ENCODE measurements at regions not wholly inside any gene's neighbourhood (a gene's known extent, or its start where the extent isn't known, plus 50 kb on each side); places are given as distances from the start of the nearest gene placed in this dataset.

DNA sequence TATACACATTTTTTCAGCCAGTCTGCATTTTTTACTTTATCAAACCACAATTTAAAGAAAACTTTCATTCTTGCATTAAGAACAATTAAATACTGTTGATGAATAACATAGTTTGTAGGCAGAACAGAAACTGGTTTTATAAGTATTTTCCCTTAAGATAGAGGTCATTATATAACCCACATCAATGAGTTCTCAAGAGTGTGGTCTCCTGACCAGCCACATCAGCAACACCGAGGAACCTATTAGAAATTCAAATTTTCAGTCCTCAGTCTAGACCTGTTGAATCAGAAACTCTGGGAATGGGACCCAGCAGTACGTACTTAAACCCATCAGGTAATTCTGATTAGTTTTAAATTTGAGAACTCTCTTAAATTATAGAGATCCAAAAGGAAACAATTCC is 299.6 kb upstream of the ARSJ start:
- DNase-seq = no peak
- Histone ChIP-seq H3K4me1 (ENCODE audit: control insufficient read depth, insufficient read depth, low read length, poor library complexity, severe bottlenecking) (no peaks in the 10 kb centered on the region), H3K4me3 (ENCODE audit: insufficient read depth, low read depth, low read length, poor library complexity, severe bottlenecking) (no peak overlapping the region)

GRCh38 chr4:114279711-114280110 is 300.3 kb upstream of the ARSJ start:
- no peaks in the 10 kb centered on the region for H3K36me3 ChIP-seq (ENCODE audit: control insufficient read depth, insufficient read depth, low read length)

More for the DNA sequence above, 299.6 kb upstream of the ARSJ start:
- H3K9me3 ChIP-seq (ENCODE audit: control insufficient read depth, low read length) = no peaks in the 10 kb centered on the region
- no peak overlapping the region for H3K27ac ChIP-seq (ENCODE audit: insufficient read depth, low read length, poor library complexity, severe bottlenecking)
- H3K27me3 ChIP-seq (replicated peaks; ENCODE audit: control insufficient read depth, insufficient read depth, low read length, poor library complexity, severe bottlenecking) = no peaks in the 10 kb centered on the region
- no peaks in the 10 kb centered on the region for H3K36me3 ChIP-seq (ENCODE audit: control insufficient read depth, insufficient read depth, low read length)

GRCh38 chr4:114280645-114281044 is 301.2 kb upstream of the ARSJ start:
- DNase-seq = no peak
- no peaks in the 10 kb centered on the region for H3K9me3 ChIP-seq (ENCODE audit: control insufficient read depth, low read length)

More at GRCh38 chr4:114279711-114280110, 300.3 kb upstream of the ARSJ start:
- no peak overlapping the region for H3K4me3 ChIP-seq (ENCODE audit: insufficient read depth, low read depth, low read length, poor library complexity, severe bottlenecking)
- H3K27me3 ChIP-seq (replicated peaks; ENCODE audit: control insufficient read depth, insufficient read depth, low read length, poor library complexity, severe bottlenecking) = no peaks in the 10 kb centered on the region
- H3K9me3 ChIP-seq (ENCODE audit: control insufficient read depth, low read length) = no peaks in the 10 kb centered on the region
- no peak overlapping the region for H3K27ac ChIP-seq (ENCODE audit: insufficient read depth, low read length, poor library complexity, severe bottlenecking)
- no peak for DNase-seq
- no peaks in the 10 kb centered on the region for H3K4me1 ChIP-seq (ENCODE audit: control insufficient read depth, insufficient read depth, low read length, poor library complexity, severe bottlenecking)

GRCh38 chr4:114281164-114281960 is 301.9 kb upstream of the ARSJ start:
- H3K27ac ChIP-seq (ENCODE audit: insufficient read depth, low read length, poor library complexity, severe bottlenecking) = no peak overlapping the region

More at GRCh38 chr4:114280645-114281044, 301.2 kb upstream of the ARSJ start:
- H3K27me3 ChIP-seq (replicated peaks; ENCODE audit: control insufficient read depth, insufficient read depth, low read length, poor library complexity, severe bottlenecking) = no peaks in the 10 kb centered on the region
- no peaks in the 10 kb centered on the region for H3K36me3 ChIP-seq (ENCODE audit: control insufficient read depth, insufficient read depth, low read length)
- no peaks in the 10 kb centered on the region for H3K4me1 ChIP-seq (ENCODE audit: control insufficient read depth, insufficient read depth, low read length, poor library complexity, severe bottlenecking)
- no peak overlapping the region for H3K27ac ChIP-seq (ENCODE audit: insufficient read depth, low read length, poor library complexity, severe bottlenecking)
- H3K4me3 ChIP-seq (ENCODE audit: insufficient read depth, low read depth, low read length, poor library complexity, severe bottlenecking) = no peak overlapping the region

GRCh38 chr4:114282937-114283336 is 303.5 kb upstream of the ARSJ start:
- H3K4me1 ChIP-seq (ENCODE audit: control insufficient read depth, insufficient read depth, low read length, poor library complexity, severe bottlenecking) = no peaks in the 10 kb centered on the region
- H3K9me3 ChIP-seq (ENCODE audit: control insufficient read depth, low read length) = no peaks in the 10 kb centered on the region
- H3K27me3 ChIP-seq (replicated peaks; ENCODE audit: control insufficient read depth, insufficient read depth, low read length, poor library complexity, severe bottlenecking) = no peaks in the 10 kb centered on the region
- H3K27ac ChIP-seq (ENCODE audit: insufficient read depth, low read length, poor library complexity, severe bottlenecking) = no peak overlapping the region
- DNase-seq = no peak
- H3K4me3 ChIP-seq (ENCODE audit: insufficient read depth, low read depth, low read length, poor library complexity, severe bottlenecking) = no peak overlapping the region
- no peaks in the 10 kb centered on the region for H3K36me3 ChIP-seq (ENCODE audit: control insufficient read depth, insufficient read depth, low read length)

More at GRCh38 chr4:114281164-114281960, 301.9 kb upstream of the ARSJ start:
- no peaks in the 10 kb centered on the region for H3K36me3 ChIP-seq (ENCODE audit: control insufficient read depth, insufficient read depth, low read length)
- H3K9me3 ChIP-seq (ENCODE audit: control insufficient read depth, low read length) = no peaks in the 10 kb centered on the region
- H3K4me1 ChIP-seq (ENCODE audit: control insufficient read depth, insufficient read depth, low read length, poor library complexity, severe bottlenecking) = no peaks in the 10 kb centered on the region
- H3K4me3 ChIP-seq (ENCODE audit: insufficient read depth, low read depth, low read length, poor library complexity, severe bottlenecking) = no peak overlapping the region
- DNase-seq = no peak
- H3K27me3 ChIP-seq (replicated peaks; ENCODE audit: control insufficient read depth, insufficient read depth, low read length, poor library complexity, severe bottlenecking) = no peaks in the 10 kb centered on the region

- DNase-seq = no peak
- Histone ChIP-seq H3K27me3 (replicated peaks; ENCODE audit: control insufficient read depth, insufficient read depth, low read length, poor library complexity, severe bottlenecking) (no peaks in the 10 kb centered on the region), H3K27ac (ENCODE audit: insufficient read depth, low read length, poor library complexity, severe bottlenecking) (no peak overlapping the region), H3K4me1 (ENCODE audit: control insufficient read depth, insufficient read depth, low read length, poor library complexity, severe bottlenecking) (no peaks in the 10 kb centered on the region), H3K36me3 (ENCODE audit: control insufficient read depth, insufficient read depth, low read length) (no peaks in the 10 kb centered on the region), H3K4me3 (ENCODE audit: insufficient read depth, low read depth, low read length, poor library complexity, severe bottlenecking) (no peak overlapping the region), H3K9me3 (ENCODE audit: control insufficient read depth, low read length) (no peaks in the 10 kb centered on the region)
Observed at GRCh38 chr4:114284629-114285028, 305.2 kb upstream of the ARSJ start.

- no peak for DNase-seq
- Histone ChIP-seq H3K4me3 (ENCODE audit: insufficient read depth, low read depth, low read length, poor library complexity, severe bottlenecking) (no peak overlapping the region), H3K4me1 (ENCODE audit: control insufficient read depth, insufficient read depth, low read length, poor library complexity, severe bottlenecking) (no peaks in the 10 kb centered on the region), H3K36me3 (ENCODE audit: control insufficient read depth, insufficient read depth, low read length) (no peaks in the 10 kb centered on the region), H3K27ac (ENCODE audit: insufficient read depth, low read length, poor library complexity, severe bottlenecking) (no peak overlapping the region), H3K9me3 (ENCODE audit: control insufficient read depth, low read length) (no peaks in the 10 kb centered on the region), H3K27me3 (replicated peaks; ENCODE audit: control insufficient read depth, insufficient read depth, low read length, poor library complexity, severe bottlenecking) (no peaks in the 10 kb centered on the region)
Observed at GRCh38 chr4:114286262-114286810, 306.9 kb upstream of the ARSJ start.

GRCh38 chr4:114287079-114287696 is 307.7 kb upstream of the ARSJ start:
- Histone ChIP-seq H3K4me1 (ENCODE audit: control insufficient read depth, insufficient read depth, low read length, poor library complexity, severe bottlenecking) (no peaks in the 10 kb centered on the region), H3K27me3 (replicated peaks; ENCODE audit: control insufficient read depth, insufficient read depth, low read length, poor library complexity, severe bottlenecking) (no peaks in the 10 kb centered on the region), H3K9me3 (ENCODE audit: control insufficient read depth, low read length) (no peaks in the 10 kb centered on the region), H3K36me3 (ENCODE audit: control insufficient read depth, insufficient read depth, low read length) (no peaks in the 10 kb centered on the region), H3K4me3 (ENCODE audit: insufficient read depth, low read depth, low read length, poor library complexity, severe bottlenecking) (no peak overlapping the region), H3K27ac (ENCODE audit: insufficient read depth, low read length, poor library complexity, severe bottlenecking) (no peak overlapping the region)
- DNase-seq = no peak

GRCh38 chr4:114296126-114296525 is 302.5 kb upstream of the UGT8 start:
- DNase-seq = no peak

DNA sequence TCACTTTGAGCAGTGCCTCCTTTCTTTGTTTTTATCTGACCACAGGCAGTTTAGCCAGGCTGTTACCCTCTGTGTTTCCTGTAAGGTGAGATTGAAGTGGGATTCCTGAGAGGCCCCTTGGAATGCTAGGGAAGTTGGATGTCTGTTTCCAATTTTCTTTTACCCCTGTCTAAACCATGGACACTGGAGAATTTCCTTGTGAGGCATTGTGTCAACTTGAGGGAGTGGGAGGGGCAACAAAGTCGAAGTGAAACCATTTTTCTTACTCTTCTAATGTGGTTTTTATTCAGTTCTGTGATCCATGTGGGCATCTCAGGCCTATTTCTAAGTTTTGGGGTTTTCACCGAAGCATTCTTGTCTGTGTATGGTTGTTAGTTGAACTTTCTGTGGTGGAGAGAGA is 296.1 kb upstream of the UGT8 start:
- no peak overlapping the region for H3K4me3 ChIP-seq (ENCODE audit: insufficient read depth, low read depth, low read length, poor library complexity, severe bottlenecking)
- no peaks in the 10 kb centered on the region for H3K36me3 ChIP-seq (ENCODE audit: control insufficient read depth, insufficient read depth, low read length)
- H3K27me3 ChIP-seq (replicated peaks; ENCODE audit: control insufficient read depth, insufficient read depth, low read length, poor library complexity, severe bottlenecking) = no peaks in the 10 kb centered on the region
- DNase-seq = no peak
- H3K9me3 ChIP-seq (ENCODE audit: control insufficient read depth, low read length) = no peaks in the 10 kb centered on the region
- H3K4me1 ChIP-seq (ENCODE audit: control insufficient read depth, insufficient read depth, low read length, poor library complexity, severe bottlenecking) = no peaks in the 10 kb centered on the region
- H3K27ac ChIP-seq (ENCODE audit: insufficient read depth, low read length, poor library complexity, severe bottlenecking) = no peak overlapping the region

More at GRCh38 chr4:114296126-114296525, 302.5 kb upstream of the UGT8 start:
- H3K36me3 ChIP-seq (ENCODE audit: control insufficient read depth, insufficient read depth, low read length) = no peaks in the 10 kb centered on the region
- H3K27ac ChIP-seq (ENCODE audit: insufficient read depth, low read length, poor library complexity, severe bottlenecking) = no peak overlapping the region
- no peaks in the 10 kb centered on the region for H3K4me1 ChIP-seq (ENCODE audit: control insufficient read depth, insufficient read depth, low read length, poor library complexity, severe bottlenecking)
- no peaks in the 10 kb centered on the region for H3K9me3 ChIP-seq (ENCODE audit: control insufficient read depth, low read length)
- H3K27me3 ChIP-seq (replicated peaks; ENCODE audit: control insufficient read depth, insufficient read depth, low read length, poor library complexity, severe bottlenecking) = no peaks in the 10 kb centered on the region
- no peak overlapping the region for H3K4me3 ChIP-seq (ENCODE audit: insufficient read depth, low read depth, low read length, poor library complexity, severe bottlenecking)
